GM12878 (cell line): ENCODE measurements at regions not wholly inside any gene's neighbourhood (a gene's known extent, or its start where the extent isn't known, plus 50 kb on each side); places are given as distances from the start of the nearest gene placed in this dataset.

ENCODE experiments used
- ATAC-seq: fragments of 200-7000 bp; cut with Tn5 transposase; 3 replicates; pipeline ENCODE4 v1.9.1; 2020; ENCODE audit warnings: mild to moderate bottlenecking, moderate library complexity
- BruUV-seq: library from RNA; stranded (reverse); fragments of 400-500 nt; replicated peaks from 2 replicates; lab custom pipeline; 2021; lab: Mats Ljungman, UMichigan
- CTCF ChIA-PET: fragments of 300-600 bp; sonication (Branson Sonifier 250); formaldehyde crosslinking; extraction: SDS; loops from one replicate; lab custom pipeline; 2021; ENCODE audit warnings: inconsistent platforms; lab: Yijun Ruan, JAX
- POLR2A ChIA-PET: fragments of 350-600 bp; formaldehyde crosslinking; extraction: SDS; loops from one replicate; lab custom pipeline; 2021; ENCODE audit warnings: inconsistent platforms; lab: Charles Lee
- RAD21 ChIA-PET: fragments of 300-600 bp; sonication (Branson Sonifier 250); formaldehyde crosslinking; loops from one replicate; lab custom pipeline; 2023; ENCODE audit warnings: antibody characterized with exemption; ENCODE audit not compliant: unreplicated experiment; lab: Charles Lee
- SMC1A ChIA-PET: fragments of 300-600 bp; sonication (Branson Sonifier 250); formaldehyde crosslinking; loops from one replicate; lab custom pipeline; 2023; ENCODE audit not compliant: unreplicated experiment, uncharacterized antibody; lab: Charles Lee
- DNase-seq: peaks from one replicate; pipeline ENCODE4 v3.0.0-alpha.2; 2011; ENCODE audit warnings: low read depth, low spot score
- FAIRE-seq: peaks from 3 replicates; lab custom pipeline; 2011; peaks lifted over from hg19 to GRCh38; lab: Jason Lieb, UNC
- H2AFZ ChIP-seq: 2 replicates; pipeline ENCODE4 v1.6.0; 2011; ENCODE audit warnings: low read depth, low read length, control low read depth; ENCODE audit not compliant: control insufficient read depth
- H3K27ac ChIP-seq: 2 replicates; pipeline ENCODE4 v1.5.1; 2011; ENCODE audit warnings: control low read depth; ENCODE audit not compliant: control insufficient read depth, insufficient read depth
- H3K27me3 ChIP-seq, 2 experiments: replicated peaks in 1 of 2; 2 replicates each; pipeline versions ENCODE4 v1.6.0 to v1.6.1; 2011; ENCODE audit warnings: low read length in 1 of 2; ENCODE audit not compliant: control insufficient read depth in 2 of 2, insufficient read depth in 2 of 2
- H3K36me3 ChIP-seq, 2 experiments: 2 replicates each; pipeline ENCODE4 v1.5.1; 2011; ENCODE audit warnings: low read length in 1 of 2; ENCODE audit not compliant: control insufficient read depth in 2 of 2, insufficient read depth in 2 of 2
- H3K4me1 ChIP-seq: 2 replicates; pipeline ENCODE4 v1.6.1; 2011; ENCODE audit warnings: mild to moderate bottlenecking, low read length, moderate library complexity, mixed read lengths; ENCODE audit not compliant: control insufficient read depth, insufficient read depth
- H3K4me2 ChIP-seq: 2 replicates; pipeline ENCODE4 v1.6.0; 2011; ENCODE audit warnings: control low read depth; ENCODE audit not compliant: control insufficient read depth, insufficient read depth
- H3K4me3 ChIP-seq: fragments of 200-600 bp; sonication (generic); 2 replicates; pipeline ENCODE4 v1.5.1; 2016
- H3K79me2 ChIP-seq: 2 replicates; pipeline ENCODE4 v1.6.0; 2011; ENCODE audit warnings: low read length; ENCODE audit not compliant: control insufficient read depth, insufficient read depth
- H3K9ac ChIP-seq: 2 replicates; pipeline ENCODE4 v1.8.0; 2011; ENCODE audit warnings: low read length, control low read depth, mixed read lengths; ENCODE audit not compliant: control insufficient read depth, insufficient read depth
- H3K9me3 ChIP-seq: replicated peaks from 3 replicates; pipeline ENCODE4 v1.5.1; 2011; ENCODE audit warnings: mild to moderate bottlenecking, low read length; ENCODE audit not compliant: control insufficient read depth, insufficient read depth
- H4K20me1 ChIP-seq: 2 replicates; pipeline ENCODE4 v1.6.0; 2011; ENCODE audit not compliant: control insufficient read depth, insufficient read depth
- CEBPB ChIP-seq, 2 experiments: fragments of 150-350 bp in 1 of 2; IDR thresholded peaks; 2 replicates each; pipeline ENCODE4 v1.6.1; 2012 to 2014; ENCODE audit warnings: low read depth in 2 of 2, low read length in 2 of 2, borderline replicate concordance in 1 of 2, inconsistent platforms in 1 of 2
- HCFC1 ChIP-seq: fragments of 150-350 bp; IDR thresholded peaks from 2 replicates; pipeline ENCODE4 v1.6.1; 2014; ENCODE audit warnings: low read length
- MTA2 ChIP-seq: fragments of 450-650 bp; IDR thresholded peaks from 2 replicates; pipeline ENCODE4 v1.6.1; 2016; ENCODE audit warnings: low read depth, mild to moderate bottlenecking, moderate library complexity
- MXI1 ChIP-seq: fragments of 150-350 bp; IDR thresholded peaks from 2 replicates; pipeline ENCODE4 v1.6.1; 2011; ENCODE audit warnings: low read depth, mild to moderate bottlenecking, inconsistent platforms, low read length, improper control_type of control experiment
- NRF1 ChIP-seq: conservative IDR thresholded peaks from 2 replicates; pipeline ENCODE4 v1.6.1; 2011; ENCODE audit warnings: mild to moderate bottlenecking, low read depth, low read length, improper control_type of control experiment
- SREBF1 ChIP-seq: IDR thresholded peaks from 2 replicates; pipeline ENCODE4 v1.6.1; 2012; ENCODE audit warnings: mild to moderate bottlenecking, low read length
- TBL1XR1 ChIP-seq: IDR thresholded peaks from 2 replicates; pipeline ENCODE4 v1.6.1; 2012; ENCODE audit warnings: low read depth, low read length, improper control_type of control experiment
- WGBS: methylation state at CpG from one replicate; pipeline ENCODE4 v1.1.6; 2016; ENCODE audit warnings: low lambda C conversion rate; ENCODE audit not compliant: insufficient replicate concordance, insufficient coverage; ENCODE audit errors: missing lambda C conversion rate; 5-methylcytosine and 5-hydroxymethylcytosine counted together
- in situ Hi-C: fragments of 300-500 bp; cut with MboI; formaldehyde crosslinking; loops from 9 replicates; pipeline ENCODE4 v1.14.3; 2018; ENCODE audit warnings: mixed read lengths
- intact Hi-C: fragments of 100-400 bp; cut with micrococcal nuclease; formaldehyde crosslinking; loops from one replicate; pipeline ENCODE4 v1.14.2; 2022; ENCODE audit not compliant: unreplicated experiment

GRCh38 chr2:6776125-6776524 lies 89.6 kb downstream of the CMPK2 start:
- RAD21 ChIA-PET = no interaction called here
- TF ChIP-seq SREBF1 (no peak), MTA2 (no peak)
- no peaks in the 10 kb centered on the region for H3K9me3 ChIP-seq
- DNase-seq (no peak), ATAC-seq (no peak), FAIRE-seq (no peak)
- SMC1A ChIA-PET = no interaction called here
- in situ Hi-C loops (no loop called here), intact Hi-C loops (loop anchor here (10.0 kb wide), 1 partner anchor 671 kb away; no protein-coding TSS in a partner anchor)
- H3K36me3 ChIP-seq = no peaks in the 10 kb centered on the region
- H3K4me1 ChIP-seq = peaks cover 4% of the 10 kb centered on the region
- no TSS peak for BruUV-seq
- H2AFZ ChIP-seq = no peak overlapping the region
- no peak overlapping the region for H3K27ac ChIP-seq
- H3K79me2 ChIP-seq = no peaks in the 10 kb centered on the region
- no peak overlapping the region for H3K4me2 ChIP-seq
- POLR2A ChIA-PET = no interaction called here
- CTCF ChIA-PET = interaction anchor here (0.5 kb wide), 1 partner anchor 26 kb away, joined by 3 read pairs; no protein-coding TSS in a partner anchor
- no peaks in the 10 kb centered on the region for H4K20me1 ChIP-seq
- H3K4me3 ChIP-seq = no peak overlapping the region
- peaks cover 0 to 2% of the 10 kb centered on the region in 2 experiments; a peak in 1 of 4 replicates for H3K27me3 ChIP-seq
- 26% methylated on average over 4 of the region's 4 CpGs for WGBS
- no peak overlapping the region for H3K9ac ChIP-seq

- Histone ChIP-seq H3K4me3 (no peak overlapping the region), H3K4me2 (no peak overlapping the region), H3K4me1 (peaks cover 4% of the 10 kb centered on the region), H3K9ac (no peak overlapping the region), H2AFZ (no peak overlapping the region), H4K20me1 (no peaks in the 10 kb centered on the region), H3K9me3 (no peaks in the 10 kb centered on the region), H3K27ac (no peak overlapping the region), H3K27me3 (peaks cover 0 to 2% of the 10 kb centered on the region in 2 experiments; a peak in 1 of 4 replicates), H3K36me3 (no peaks in the 10 kb centered on the region), H3K79me2 (no peaks in the 10 kb centered on the region)
- in situ Hi-C loops (no loop called here), intact Hi-C loops (loop anchor here (10.0 kb wide), 1 partner anchor 673 kb away; no protein-coding TSS in a partner anchor)
- ChIA-PET SMC1A (no interaction called here), POLR2A (no interaction called here), RAD21 (no interaction called here), CTCF (interaction anchor here (0.6 kb wide), 1 partner anchor 139 kb away, joined by 3 read pairs; no protein-coding TSS in a partner anchor)
- DNase-seq (no peak), FAIRE-seq (no peak), ATAC-seq (no peak)
- TF ChIP-seq TBL1XR1 (no peak), HCFC1 (no peak), NRF1 (no peak), MXI1 (no peak), CEBPB (IDR thresholded peaks at IDR 0.05; ENCODE audit: borderline replicate concordance in 1 of 2, low read depth in 2 of 2, low read length in 2 of 2) (no peak)
- 2% methylated on average over 4 of the region's 4 CpGs for WGBS
- BruUV-seq = no TSS peak
These were observed 88.1 kb downstream of the CMPK2 start for GRCh38 chr2:6777626-6778025.
